Neural crest cell (in vitro differentiated cells): ENCODE measurements at regions not wholly inside any gene's neighbourhood (a gene's known extent, or its start where the extent isn't known, plus 50 kb on each side); places are given as distances from the start of the nearest gene placed in this dataset.

Experiments used
- DNase-seq: peaks from one replicate; pipeline ENCODE4 v3.0.0; 2021; ENCODE audit warnings: low read depth, mixed read lengths, low spot score
- H3K27ac Mint-ChIP-seq: one replicate; pipeline ENCODE4 v1.8.0; 2021; ENCODE audit warnings: mild to moderate bottlenecking, mixed read lengths; ENCODE audit not compliant: unreplicated experiment
- H3K27me3 Mint-ChIP-seq: 2 replicates; pipeline ENCODE4 v1.8.0; 2021; ENCODE audit warnings: low read depth, mild to moderate bottlenecking, mixed read lengths
- H3K36me3 Mint-ChIP-seq: 2 replicates; pipeline ENCODE4 v1.8.0; 2021; ENCODE audit warnings: low read depth, mild to moderate bottlenecking, mixed read lengths
- H3K4me1 Mint-ChIP-seq: 2 replicates; pipeline ENCODE4 v1.8.0; 2021; ENCODE audit warnings: mixed read lengths
- H3K4me3 Mint-ChIP-seq: one replicate; pipeline ENCODE4 v1.8.0; 2021; ENCODE audit warnings: mild to moderate bottlenecking, mixed read lengths
- H3K9me3 Mint-ChIP-seq: 2 replicates; pipeline ENCODE4 v1.8.0; 2021; ENCODE audit warnings: mixed read lengths
- CTCF ChIP-seq: fragments of 200-600 bp; sonication (generic); conservative IDR thresholded peaks from 2 replicates; pipeline ENCODE4 v1.5.0; 2021; ENCODE audit warnings: antibody characterized with exemption, mild to moderate bottlenecking

GRCh38 chr4:43843501-43843900 lies 605.1 kb downstream of the KCTD8 start:
- Mint-ChIP-seq H3K27ac (no peak overlapping the region), H3K36me3 (no peaks in the 10 kb centered on the region), H3K4me3 (no peak overlapping the region), H3K27me3 (no peaks in the 10 kb centered on the region), H3K9me3 (no peaks in the 10 kb centered on the region), H3K4me1 (peaks cover 4% of the 10 kb centered on the region)
- DNase-seq, result no peak
- TF ChIP-seq CTCF, result peak; percentile 46

GRCh38 chr4:43846111-43846587 lies 602.5 kb downstream of the KCTD8 start:
- Mint-ChIP-seq H3K27me3 (no peaks in the 10 kb centered on the region), H3K9me3 (no peaks in the 10 kb centered on the region), H3K4me1 (peaks cover 4% of the 10 kb centered on the region), H3K36me3 (no peaks in the 10 kb centered on the region), H3K27ac (no peak overlapping the region), H3K4me3 (no peak overlapping the region)
- no peak for TF ChIP-seq CTCF
- DNase-seq, result no peak

GRCh38 chr4:43853565-43854264 lies 594.9 kb downstream of the KCTD8 start:
- DNase-seq, result no peak
- Mint-ChIP-seq H3K4me1 (no peaks in the 10 kb centered on the region), H3K27ac (no peak overlapping the region), H3K36me3 (no peaks in the 10 kb centered on the region), H3K27me3 (no peaks in the 10 kb centered on the region), H3K9me3 (no peaks in the 10 kb centered on the region), H3K4me3 (no peak overlapping the region)
- TF ChIP-seq CTCF, result no peak

- no peak overlapping the region for H3K4me3 Mint-ChIP-seq
- TF ChIP-seq CTCF, result no peak
- no peaks in the 10 kb centered on the region for H3K9me3 Mint-ChIP-seq
- H3K27me3 Mint-ChIP-seq, result no peaks in the 10 kb centered on the region
- H3K4me1 Mint-ChIP-seq, result no peaks in the 10 kb centered on the region
- no peak overlapping the region for H3K27ac Mint-ChIP-seq
- H3K36me3 Mint-ChIP-seq, result no peaks in the 10 kb centered on the region
- no peak for DNase-seq
Observed at GRCh38 chr4:43855283-43855682, 593.3 kb downstream of the KCTD8 start.

- no peak for TF ChIP-seq CTCF
- Mint-ChIP-seq H3K27me3 (no peaks in the 10 kb centered on the region), H3K4me3 (no peak overlapping the region), H3K9me3 (no peaks in the 10 kb centered on the region), H3K27ac (no peak overlapping the region), H3K4me1 (no peaks in the 10 kb centered on the region), H3K36me3 (no peaks in the 10 kb centered on the region)
- no peak for DNase-seq
Observed at GRCh38 chr4:43864616-43865146, 583.9 kb downstream of the KCTD8 start.
